ENCODE measurements at regions not wholly inside any gene's neighbourhood (a gene's known extent, or its start where the extent isn't known, plus 50 kb on each side); places are given as distances from the start of the nearest gene placed in this dataset.
A peak's percentile ranks its signal among the peaks of the same experiment; 100 is the strongest.

GRCh38 chr7:110168010-110168409 is 922.9 kb upstream of the LRRN3 start:
- Histone ChIP-seq H2BK120ac (ENCODE audit: low read depth, low read length) (no peak overlapping the region), H3K18ac (ENCODE audit: low read depth, low read length) (no peak overlapping the region), H4K91ac (ENCODE audit: insufficient read depth, low read depth, low read length) (no peak overlapping the region), H3K23ac (ENCODE audit: low read depth, low read length) (no peak overlapping the region), H3K79me1 (ENCODE audit: low read depth in 1 of 2, low read length in 2 of 2) (no peaks in the 10 kb centered on the region), H4K5ac (ENCODE audit: low read depth, low read length) (no peak overlapping the region), H3K9me3 (ENCODE audit: control insufficient read depth, insufficient read depth, low read length) (no peaks in the 10 kb centered on the region), H3K14ac (replicated peaks; ENCODE audit: low read depth, low read length) (no peak overlapping the region; the same call in 1 of the 2 replicates), H3K4ac (ENCODE audit: low read depth, low read length) (no peak overlapping the region), H3K27ac (ENCODE audit: insufficient read depth, low read length) (no peak overlapping the region), H3K27me3 (ENCODE audit: control insufficient read depth, insufficient read depth, low read length) (no peaks in the 10 kb centered on the region), H3K56ac (ENCODE audit: extremely low read depth, insufficient read depth, low read length) (no peak overlapping the region), H2AK5ac (ENCODE audit: low read depth, low read length) (no peak overlapping the region), H3K4me1 (ENCODE audit: control insufficient read depth, insufficient read depth, low read length) (no peaks in the 10 kb centered on the region), H2AFZ (replicated peaks; ENCODE audit: low read length, poor library complexity) (no peak overlapping the region), H2BK15ac (ENCODE audit: low read depth, low read length) (no peak overlapping the region), H4K20me1 (ENCODE audit: insufficient read depth, low read length) (no peaks in the 10 kb centered on the region), H3K4me2 (ENCODE audit: low read depth, low read length) (no peak overlapping the region), H3K36me3 (ENCODE audit: control insufficient read depth, insufficient read depth, low read length) (no peaks in the 10 kb centered on the region), H3K9me1 (ENCODE audit: insufficient read depth, low read length) (no peaks in the 10 kb centered on the region), H2BK5ac (ENCODE audit: low read depth, low read length, poor library complexity, severe bottlenecking) (no peak overlapping the region), H2AK9ac (replicated peaks; ENCODE audit: low read depth, low read length, poor library complexity) (no peak overlapping the region), H3K4me3 (ENCODE audit: insufficient read depth, low read depth, low read length) (no peak overlapping the region), H4K8ac (ENCODE audit: low read depth in 2 of 2, low read length in 2 of 2) (no peak overlapping the region), H3K9ac (ENCODE audit: low read depth, low read length) (no peak overlapping the region), H2BK20ac (ENCODE audit: low read depth, low read length) (peak overlapping the region; percentile 45; the same call in 1 of the 2 replicates)
- no CpG with 5 or more reads among the region's 3 CpGs for WGBS, 2 experiments (ENCODE audit: extremely low coverage in 2 of 2, insufficient read length in 1 of 2)
- dilution Hi-C loops (cut with HindIII; ENCODE audit: low sequenced_read_pairs, unreplicated experiment) (no loop called here), in situ Hi-C loops (cut with MboI; ENCODE audit: low sequenced_read_pairs) (no loop called here), intact Hi-C loops (cut with micrococcal nuclease) (no loop called here)
- ChIA-PET POLR2A (ENCODE audit: unreplicated experiment) (no interaction called here), CTCF (interaction anchor here (1.0 kb wide), 1 partner anchor 11 kb away, joined by 4 read pairs; no protein-coding TSS in a partner anchor)
- TF ChIP-seq CEBPB (IDR thresholded peaks at IDR 0.05; ENCODE audit: low read depth, low read length) (no peak), CTCF (conservative IDR thresholded peaks at IDR 0.05; ENCODE audit: low read depth, low read length) (no peak)
- no TSS peak for BruUV-seq (replicated peaks)
- DNase-seq (no peak), ATAC-seq (ENCODE audit: low read depth) (no peak)
